ENCODE measurements at regions not wholly inside any gene's neighbourhood (a gene's known extent, or its start where the extent isn't known, plus 50 kb on each side); places are given as distances from the start of the nearest gene placed in this dataset.
"Not testable (repeated sequence)": the region's sequence is repeated elsewhere in the genome, so short reads cannot be mapped to it uniquely, and the experiment has no call there.

GRCh38 chr17:27066315-27066714 is 227.6 kb upstream of the WSB1 start:
- DNase-seq: no peak

- no peak for DNase-seq
Measured at GRCh38 chr17:27069842-27070508, 223.9 kb upstream of the WSB1 start.

GRCh38 chr17:27070836-27071235 is 223.1 kb upstream of the WSB1 start:
- DNase-seq: no peak

- DNase-seq: no peak
Measured at GRCh38 chr17:27072885-27073284, 221.0 kb upstream of the WSB1 start.

GRCh38 chr17:27076814-27077213 is 217.1 kb upstream of the WSB1 start:
- no peak for DNase-seq

GRCh38 chr17:27078296-27078695 is 215.6 kb upstream of the WSB1 start:
- DNase-seq: no peak

- DNase-seq: no peak
Measured at GRCh38 chr17:27079660-27080059, 214.3 kb upstream of the WSB1 start.

- DNase-seq: no peak
Measured at GRCh38 chr17:27081002-27081638, 212.8 kb upstream of the WSB1 start.

- DNase-seq: no peak
Measured at GRCh38 chr17:27082023-27082774, 211.7 kb upstream of the WSB1 start.

- DNase-seq: no peak
Measured at GRCh38 chr17:27082775-27083154, 211.1 kb upstream of the WSB1 start.

GRCh38 chr17:27083408-27084185 is 210.3 kb upstream of the WSB1 start:
- DNase-seq: no peak

GRCh38 chr17:27085517-27085916 is 208.4 kb upstream of the WSB1 start:
- DNase-seq: no peak

- no peak for DNase-seq
Measured at GRCh38 chr17:27086526-27086925, 207.4 kb upstream of the WSB1 start.

GRCh38 chr17:27087935-27088766 is 205.8 kb upstream of the WSB1 start:
- DNase-seq: no peak

- DNase-seq: no peak
Measured at GRCh38 chr17:27088767-27089078, 205.2 kb upstream of the WSB1 start.

GRCh38 chr17:27089079-27089928 is 204.6 kb upstream of the WSB1 start:
- not testable (repeated sequence) for DNase-seq

- DNase-seq: no peak
Measured at GRCh38 chr17:27089929-27090247, 204.0 kb upstream of the WSB1 start.

- not testable (repeated sequence) for DNase-seq
Measured at GRCh38 chr17:27090450-27091042, 203.4 kb upstream of the WSB1 start.

- DNase-seq: no peak
Measured at GRCh38 chr17:27091043-27091497, 202.8 kb upstream of the WSB1 start.

- DNase-seq: not testable (repeated sequence)
Measured at GRCh38 chr17:27094179-27094578, 199.7 kb upstream of the WSB1 start.

GRCh38 chr17:27095821-27096220 is 198.1 kb upstream of the WSB1 start:
- not testable (repeated sequence) for DNase-seq
